Erythroblast (primary cell): ENCODE measurements at regions not wholly inside any gene's neighbourhood (a gene's known extent, or its start where the extent isn't known, plus 50 kb on each side); places are given as distances from the start of the nearest gene placed in this dataset.

Source experiments
- GATA1 ChIP-seq: IDR thresholded peaks from 2 replicates; pipeline ENCODE4 v1.6.1; 2011; ENCODE audit warnings: low read depth, mild to moderate bottlenecking, control low read depth, low read length, moderate library complexity
- POLR2A ChIP-seq: IDR thresholded peaks from 2 replicates; pipeline ENCODE4 v1.6.1; 2011; ENCODE audit warnings: mild to moderate bottlenecking, low read length

- TF ChIP-seq POLR2A (no peak), GATA1 (no peak)
Observed at GRCh38 chr10:117830787-117831212, 215.9 kb downstream of the RAB11FIP2 start.
